ENCODE measurements at regions not wholly inside any gene's neighbourhood (a gene's known extent, or its start where the extent isn't known, plus 50 kb on each side); places are given as distances from the start of the nearest gene placed in this dataset.

DNA sequence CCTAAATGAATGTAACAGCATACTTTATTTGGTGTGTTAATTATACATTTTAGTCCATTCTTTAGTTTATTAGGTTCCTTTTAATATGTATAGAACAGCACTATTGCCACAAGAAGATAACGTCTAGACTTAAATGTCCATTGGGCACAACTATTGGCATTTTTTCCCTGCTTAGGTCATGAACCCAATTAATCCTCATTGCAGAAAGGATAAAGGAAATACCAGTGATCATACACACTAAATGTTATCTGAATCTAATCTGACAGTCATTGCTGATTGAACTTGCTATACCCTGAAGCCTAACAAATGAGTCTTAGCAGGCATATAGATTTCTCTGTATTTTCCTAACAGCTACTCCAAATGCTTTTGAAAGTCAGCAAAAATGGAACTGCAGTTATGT lies 2250.0 kb upstream of the AGA start:
- TF ChIP-seq, protein P1, sequence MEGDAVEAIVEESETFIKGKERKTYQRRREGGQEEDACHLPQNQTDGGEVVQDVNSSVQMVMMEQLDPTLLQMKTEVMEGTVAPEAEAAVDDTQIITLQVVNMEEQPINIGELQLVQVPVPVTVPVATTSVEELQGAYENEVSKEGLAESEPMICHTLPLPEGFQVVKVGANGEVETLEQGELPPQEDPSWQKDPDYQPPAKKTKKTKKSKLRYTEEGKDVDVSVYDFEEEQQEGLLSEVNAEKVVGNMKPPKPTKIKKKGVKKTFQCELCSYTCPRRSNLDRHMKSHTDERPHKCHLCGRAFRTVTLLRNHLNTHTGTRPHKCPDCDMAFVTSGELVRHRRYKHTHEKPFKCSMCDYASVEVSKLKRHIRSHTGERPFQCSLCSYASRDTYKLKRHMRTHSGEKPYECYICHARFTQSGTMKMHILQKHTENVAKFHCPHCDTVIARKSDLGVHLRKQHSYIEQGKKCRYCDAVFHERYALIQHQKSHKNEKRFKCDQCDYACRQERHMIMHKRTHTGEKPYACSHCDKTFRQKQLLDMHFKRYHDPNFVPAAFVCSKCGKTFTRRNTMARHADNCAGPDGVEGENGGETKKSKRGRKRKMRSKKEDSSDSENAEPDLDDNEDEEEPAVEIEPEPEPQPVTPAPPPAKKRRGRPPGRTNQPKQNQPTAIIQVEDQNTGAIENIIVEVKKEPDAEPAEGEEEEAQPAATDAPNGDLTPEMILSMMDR (IDR thresholded peaks at IDR 0.05; ENCODE audit: insufficient read depth, low read length), result no peak
- TF ChIP-seq SPI1 (IDR thresholded peaks at IDR 0.05; ENCODE audit: borderline replicate concordance, low read depth) (no peak), POLR2AphosphoS5 (IDR thresholded peaks at IDR 0.05; ENCODE audit: low read depth) (no peak)

Measured in HL-60 (cell line).